GM18861 (cell line): ENCODE measurements at regions not wholly inside any gene's neighbourhood (a gene's known extent, or its start where the extent isn't known, plus 50 kb on each side); places are given as distances from the start of the nearest gene placed in this dataset.
"Not testable (repeated sequence)": the region's sequence is repeated elsewhere in the genome, so short reads cannot be mapped to it uniquely, and the experiment has no call there.

ENCODE experiments used
- ATAC-seq: cut with Tn5 transposase; IDR thresholded peaks from one replicate; pipeline ENCODE4 v1.9.1; 2021; ENCODE audit not compliant: unreplicated experiment

GRCh38 chr20:53655625-53656292, 62.1 kb upstream of the ZNF217 start:
- no peak for ATAC-seq

DNA sequence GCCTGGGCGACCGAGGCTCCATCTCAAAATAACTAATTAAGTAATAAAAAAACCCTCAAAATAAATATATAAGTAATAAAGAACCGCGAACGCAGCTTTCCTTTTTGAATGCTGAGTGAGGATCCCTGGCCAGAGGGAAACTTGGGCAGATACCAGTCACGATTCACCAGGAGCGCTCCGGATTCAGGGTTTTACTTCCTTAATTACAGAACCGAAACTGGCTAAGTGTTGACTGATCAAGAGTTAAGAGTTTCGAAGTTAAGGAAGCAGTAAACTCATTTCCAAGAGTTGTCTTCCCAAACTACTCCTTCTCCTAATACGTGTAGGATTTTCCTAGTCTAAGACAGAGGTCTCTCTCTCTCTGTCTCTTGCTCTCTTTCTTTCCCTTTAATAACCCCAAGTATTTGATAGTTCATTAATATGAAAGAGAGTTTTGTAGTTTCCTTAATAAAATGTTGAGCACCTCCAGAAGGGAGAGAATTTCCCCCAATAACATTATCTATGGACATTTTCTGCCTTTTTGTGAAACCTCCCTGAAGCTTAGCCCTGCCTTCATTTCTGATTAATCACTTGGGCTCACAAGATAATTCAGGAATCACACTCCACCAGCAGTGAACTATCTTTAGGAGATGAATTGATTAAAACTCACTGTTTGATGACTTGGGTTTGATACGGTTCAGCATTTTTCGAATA, 61.4 kb upstream of the ZNF217 start:
- no peak for ATAC-seq

DNA sequence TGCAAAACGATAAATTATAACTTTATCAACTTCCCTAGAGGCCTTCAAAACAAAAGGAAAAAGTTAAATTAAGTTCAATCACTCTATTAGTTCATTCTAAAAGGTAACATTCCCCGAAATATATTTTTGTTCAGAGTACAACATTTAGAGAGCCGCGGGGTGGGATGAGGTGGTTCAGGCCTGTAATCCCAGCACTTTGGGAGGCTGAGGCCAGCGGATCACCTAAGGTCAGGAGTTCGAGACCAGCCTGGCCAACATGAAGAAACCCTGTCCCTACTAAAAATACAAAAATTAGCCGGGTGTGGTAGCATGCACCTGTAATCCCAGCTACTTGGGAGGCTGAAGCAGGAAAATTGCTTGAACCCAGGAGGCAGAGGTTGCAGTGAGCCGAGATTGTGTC, 60.9 kb upstream of the ZNF217 start:
- ATAC-seq = not testable (repeated sequence)

DNA sequence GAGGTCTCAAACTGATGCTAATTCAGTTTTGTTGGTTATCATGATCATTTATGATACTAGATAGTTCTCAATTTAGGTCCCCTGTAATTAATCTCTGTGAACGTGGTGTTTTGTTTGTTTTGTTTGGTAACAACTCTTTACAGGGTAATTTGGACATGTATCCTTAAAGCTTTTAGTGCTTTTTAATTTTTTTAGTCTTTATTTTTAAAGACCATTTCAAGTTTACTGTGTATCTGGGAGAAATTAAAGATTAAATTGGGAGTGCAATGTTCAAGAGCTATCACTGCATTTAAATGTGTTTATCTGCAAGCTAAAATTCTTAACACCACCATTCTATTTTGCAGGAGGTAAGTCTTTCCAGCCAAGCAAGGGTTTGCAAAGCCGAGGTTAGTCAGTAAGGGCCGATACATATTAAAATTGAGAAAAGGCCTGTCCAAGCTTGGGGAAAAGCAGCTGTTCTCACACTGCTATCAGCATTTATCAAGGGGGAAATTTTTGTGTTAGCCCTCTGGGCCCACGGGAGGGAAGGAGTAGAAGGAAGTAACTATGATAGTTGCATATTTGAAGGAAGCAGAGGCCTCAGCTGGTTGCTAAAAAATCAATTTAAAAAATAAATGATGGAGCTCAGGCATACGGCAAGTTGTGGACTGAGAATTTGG, 59.3 kb upstream of the ZNF217 start:
- ATAC-seq = no peak

DNA sequence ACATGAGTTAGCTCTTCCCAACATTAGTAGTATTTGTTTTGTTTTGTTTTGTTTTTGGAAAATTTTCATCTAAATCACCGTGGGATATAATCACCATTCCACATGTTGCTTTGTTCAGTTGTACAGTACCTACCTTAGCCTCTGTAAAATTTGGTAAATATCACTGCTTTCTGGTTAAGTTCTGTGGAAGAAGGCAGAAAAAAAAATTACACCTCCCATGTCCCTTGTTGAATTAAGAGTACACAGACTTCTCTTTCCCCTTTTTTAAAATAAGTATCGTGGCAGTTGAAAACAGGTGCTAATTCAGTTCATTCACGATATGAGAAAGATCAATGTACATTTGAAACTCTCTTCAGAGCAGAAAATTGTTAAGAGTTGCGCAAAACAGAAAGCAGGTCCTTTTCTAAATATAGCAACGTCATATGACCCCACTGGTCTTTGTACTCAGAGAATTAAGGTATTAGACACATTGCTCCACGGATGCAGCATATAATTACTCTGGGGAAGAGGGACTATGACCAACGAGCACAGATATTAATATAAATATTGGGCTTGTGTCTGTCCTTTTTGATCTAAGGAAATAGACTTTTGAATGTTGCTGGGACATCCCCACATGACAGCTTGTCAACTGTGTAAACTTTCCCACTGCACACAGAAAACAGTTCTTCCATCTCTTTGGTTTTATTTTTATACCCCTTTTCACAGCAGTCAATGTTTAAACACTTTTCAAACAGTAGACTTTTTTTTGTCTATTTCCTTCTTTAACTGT, 58.6 kb upstream of the ZNF217 start:
- ATAC-seq = peak; percentile 63

DNA sequence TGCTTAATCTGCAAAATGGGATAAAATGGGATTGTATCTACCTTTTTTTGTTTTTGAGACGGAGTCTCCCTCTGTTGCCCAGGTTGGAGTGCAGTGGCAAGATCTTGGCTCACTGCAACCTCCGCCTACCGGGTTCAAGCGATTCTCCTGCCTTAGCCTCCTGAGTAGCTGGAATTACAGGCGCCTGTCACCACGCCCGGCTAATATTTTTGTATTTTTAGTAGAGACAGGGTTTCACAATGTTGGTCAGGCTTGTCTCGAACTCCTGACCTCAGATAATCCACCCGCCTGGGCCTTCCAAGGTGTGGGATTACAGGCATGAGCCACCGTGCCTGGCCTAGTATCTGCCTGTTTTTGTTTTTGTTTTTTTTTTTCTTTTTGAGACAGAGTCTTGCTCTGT, 55.9 kb upstream of the ZNF217 start:
- ATAC-seq = not testable (repeated sequence)

DNA sequence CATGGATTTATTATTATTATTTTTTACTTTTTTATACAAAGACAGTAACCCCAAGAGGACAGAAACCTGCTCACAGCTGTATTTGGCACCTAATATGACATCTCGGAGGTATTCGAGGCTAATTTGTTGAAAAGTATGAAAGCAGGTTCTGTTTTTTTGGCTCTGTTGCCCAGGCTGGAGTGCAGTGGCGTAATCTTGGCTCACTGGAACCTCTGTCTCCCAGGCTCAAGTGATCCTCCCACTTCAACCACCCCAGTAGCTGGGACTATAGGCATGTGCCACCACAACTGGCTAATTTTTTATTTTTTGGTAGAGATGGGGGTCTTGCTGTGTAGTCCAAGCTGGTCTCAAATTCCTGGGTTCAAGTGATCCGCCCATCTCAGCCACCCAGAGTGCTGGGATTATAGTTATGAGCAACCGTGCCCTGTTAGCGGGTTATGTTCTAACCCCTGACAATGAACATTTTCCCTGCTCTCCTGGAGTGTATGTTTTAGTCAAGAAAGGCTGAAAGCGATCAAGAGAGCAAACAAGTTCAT, 53.7 kb upstream of the ZNF217 start:
- ATAC-seq = no peak

- ATAC-seq = no peak
Measured at GRCh38 chr20:53646550-53646949, 52.9 kb upstream of the ZNF217 start.

DNA sequence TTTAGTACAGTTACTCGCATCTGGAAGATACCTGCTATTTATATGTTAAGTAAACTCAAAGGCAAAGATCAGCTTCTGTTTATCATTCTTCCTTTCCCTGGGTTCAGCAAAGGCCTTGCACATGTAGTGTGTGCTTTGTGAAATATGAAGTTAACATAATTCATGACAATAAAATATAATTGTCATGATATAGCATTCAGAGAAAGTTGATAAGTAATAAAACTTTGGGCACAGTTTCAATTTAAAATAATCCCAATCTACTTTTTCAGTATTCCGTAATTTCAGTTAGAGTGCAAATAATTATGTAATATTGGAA, 51.9 kb upstream of the ZNF217 start:
- ATAC-seq = no peak

DNA sequence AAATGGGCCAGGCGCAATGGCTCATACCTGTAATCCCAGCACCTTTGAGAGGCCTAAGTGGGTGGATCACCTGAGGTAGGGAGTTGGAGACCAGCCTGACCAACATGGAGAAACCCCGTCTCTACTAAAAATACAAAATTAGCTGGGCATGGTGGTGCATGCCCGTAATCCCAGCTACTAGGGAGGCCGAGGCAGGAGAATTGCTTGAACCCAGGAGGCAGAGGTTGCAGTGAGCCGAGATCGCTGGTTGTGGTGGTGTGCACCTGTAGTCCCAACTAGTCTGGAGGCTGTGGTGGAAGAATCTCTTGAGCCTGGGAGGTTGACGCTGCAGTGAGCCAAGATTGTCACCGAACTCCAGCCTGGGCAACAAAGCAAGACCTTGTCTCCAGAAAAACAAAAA, 50.5 kb upstream of the ZNF217 start:
- not testable (repeated sequence) for ATAC-seq
